ENCODE measurements at regions not wholly inside any gene's neighbourhood (a gene's known extent, or its start where the extent isn't known, plus 50 kb on each side); places are given as distances from the start of the nearest gene placed in this dataset.

GRCh38 chr1:232225336-232226131, 404.4 kb downstream of the SIPA1L2 start:
- Histone ChIP-seq H4K5ac (ENCODE audit: insufficient read length, low read depth, low read length) (no peak overlapping the region), H3K23ac (ENCODE audit: insufficient read length) (no peak overlapping the region), H3K79me1 (ENCODE audit: low read depth, low read length) (no peaks in the 10 kb centered on the region), H2BK20ac (ENCODE audit: low read length) (no peak overlapping the region), H3K27ac (ENCODE audit: low read depth, low read length) (no peak overlapping the region), H2AFZ (ENCODE audit: low read length) (no peak overlapping the region), H2BK12ac (ENCODE audit: low read depth, low read length) (no peak overlapping the region), H2BK5ac (ENCODE audit: low read depth, low read length) (no peak overlapping the region), H3K4me3 (ENCODE audit: extremely low read depth in 1 of 4, insufficient read depth in 2 of 4, low read depth in 3 of 4, low read length in 4 of 4) (peak overlapping the region in 3 of 4 experiments; percentile 11 to 38 (median 21); a peak in 4 of 8 replicates), H2BK120ac (replicated peaks; ENCODE audit: low read depth, low read length) (no peak overlapping the region), H3K9ac (replicated peaks in 1 of 4; ENCODE audit: extremely low read depth in 1 of 4, low read depth in 3 of 4, low read length in 3 of 4) (no peak overlapping the region), H3K36me3 (ENCODE audit: control insufficient read depth in 2 of 4, insufficient read depth in 4 of 4, low read length in 3 of 4) (no peaks in the 10 kb centered on the region), H2BK15ac (ENCODE audit: low read length) (no peak overlapping the region), H4K91ac (replicated peaks; ENCODE audit: insufficient read length, low read length) (no peak overlapping the region), H3K4me1 (replicated peaks in 1 of 4; ENCODE audit: control insufficient read depth in 3 of 4, insufficient read depth in 4 of 4, low read length in 3 of 4) (peaks cover 0 to 13% (median 7%) of the 10 kb centered on the region in 4 experiments; a peak in 6 of 7 replicates), H3K79me2 (ENCODE audit: control insufficient read depth in 1 of 2, insufficient read depth in 2 of 2, low read length in 2 of 2) (no peaks in the 10 kb centered on the region), H3K14ac (ENCODE audit: insufficient read length) (no peak overlapping the region), H2AK5ac (ENCODE audit: low read depth, low read length) (no peak overlapping the region), H3K4me2 (ENCODE audit: insufficient read depth in 1 of 2, low read depth in 2 of 2, low read length in 2 of 2) (peak overlapping the region; percentile 61 to 62), H3K4ac (replicated peaks; ENCODE audit: insufficient read length, low read depth, low read length) (no peak overlapping the region), H3K56ac (replicated peaks; ENCODE audit: insufficient read length, low read depth, low read length) (no peak overlapping the region), H4K8ac (ENCODE audit: extremely low read depth, insufficient read depth, low read length) (no peak overlapping the region), H4K20me1 (replicated peaks in 1 of 2; ENCODE audit: control insufficient read depth in 1 of 2, insufficient read depth in 2 of 2, low read length in 2 of 2) (peaks cover 0 to 4% of the 10 kb centered on the region in 2 experiments), H3K9me3 (ENCODE audit: insufficient read depth in 2 of 2, low read depth in 1 of 2, low read length in 1 of 2) (no peaks in the 10 kb centered on the region; a peak in 1 of 4 replicates), H3K27me3 (replicated peaks in 1 of 4; ENCODE audit: control insufficient read depth in 3 of 4, extremely low read depth in 1 of 4, insufficient read depth in 3 of 4, low read length in 3 of 4) (peaks cover 23 to 54% (median 48%) of the 10 kb centered on the region in 4 experiments), H3K23me2 (ENCODE audit: low read depth, low read length) (0 out of 2 replicates have a peak, but pooled peaks cover 2% of the 10 kb centered on the region), H3K18ac (ENCODE audit: extremely low read depth, low read length) (no peak overlapping the region; the same call in 1 of the 2 replicates)
- 25% methylated on average over 13 of the region's 13 CpGs; no CpG with 5 or more reads in 1 of the 2 experiments for WGBS, 2 experiments (ENCODE audit: extremely low coverage in 1 of 2, insufficient coverage in 1 of 2, insufficient read length in 1 of 2, insufficient replicate concordance in 2 of 2, low coverage in 1 of 2, low lambda C conversion rate in 2 of 2, missing lambda C conversion rate in 1 of 2)
- DNase-seq (ENCODE audit: low read depth in 1 of 2, low spot score in 2 of 2) (no peak), FAIRE-seq (peak; percentile 52)
- ChIA-PET CTCF (ENCODE audit: partially characterized antibody) (interaction anchor here (0.9 to 1.8 kb wide), 4 partner anchors 9 to 54 kb away, joined by 3 to 6 read pairs (median 3); no protein-coding TSS in a partner anchor), POLR2A (ENCODE audit: partially characterized antibody) (interaction anchor here (0.8 to 1.3 kb wide), 3 partner anchors 27 to 168 kb away, joined by 3 read pairs; no protein-coding TSS in a partner anchor)
- TF ChIP-seq CTBP2 (IDR thresholded peaks at IDR 0.05; ENCODE audit: borderline replicate concordance, insufficient read depth, insufficient read length, low read length), result no peak
- TF ChIP-seq TBP (IDR thresholded peaks at IDR 0.05; ENCODE audit: low read depth, low read length), result no peak
- no peak for TF ChIP-seq USF2 (IDR thresholded peaks at IDR 0.05; ENCODE audit: low read length)
- no peak for TF ChIP-seq EP300 (IDR thresholded peaks at IDR 0.05; ENCODE audit: borderline replicate concordance in 1 of 2, low read depth in 2 of 2, low read length in 2 of 2)
- TF ChIP-seq MAX (IDR thresholded peaks at IDR 0.05), result no peak
- TF ChIP-seq TCF12 (IDR thresholded peaks at IDR 0.05; ENCODE audit: low read depth, low read length), result no peak
- no peak for TF ChIP-seq CEBPB (IDR thresholded peaks at IDR 0.05; ENCODE audit: low read depth, low read length)
- TF ChIP-seq TEAD4 (IDR thresholded peaks at IDR 0.05; ENCODE audit: low read depth, low read length), result no peak

All from H1 (cell line).